RPMI7951 (cell line): ENCODE measurements at regions not wholly inside any gene's neighbourhood (a gene's known extent, or its start where the extent isn't known, plus 50 kb on each side); places are given as distances from the start of the nearest gene placed in this dataset.
"Not testable (repeated sequence)": the region's sequence is repeated elsewhere in the genome, so short reads cannot be mapped to it uniquely, and the experiment has no call there.

Experiments
- DNase-seq: peaks from one replicate; pipeline ENCODE4 v3.0.0-alpha.2; 2012; ENCODE audit warnings: low read depth

- no peak for DNase-seq
Measured at GRCh38 chr11:71182791-71183677, 69.3 kb downstream of the SHANK2 start.

GRCh38 chr11:71181566-71181965, 70.8 kb downstream of the SHANK2 start:
- no peak for DNase-seq

- DNase-seq = no peak
Measured at GRCh38 chr11:71180694-71181470, 71.5 kb downstream of the SHANK2 start.

- no peak for DNase-seq
Measured at GRCh38 chr11:71179877-71180605, 72.3 kb downstream of the SHANK2 start.

- no peak for DNase-seq
Measured at GRCh38 chr11:71178076-71178475, 74.3 kb downstream of the SHANK2 start.

- DNase-seq = no peak
Measured at GRCh38 chr11:71176812-71177211, 75.6 kb downstream of the SHANK2 start.

- no peak for DNase-seq
Measured at GRCh38 chr11:71173709-71174108, 78.7 kb downstream of the SHANK2 start.

GRCh38 chr11:71172680-71173079, 79.7 kb downstream of the SHANK2 start:
- DNase-seq = no peak

- DNase-seq = no peak
Measured at GRCh38 chr11:71171576-71171975, 80.8 kb downstream of the SHANK2 start.

- no peak for DNase-seq
Measured at GRCh38 chr11:71170624-71171423, 81.6 kb downstream of the SHANK2 start.

- no peak for DNase-seq
Measured at GRCh38 chr11:71169313-71169712, 83.1 kb downstream of the SHANK2 start.

GRCh38 chr11:71167814-71168213, 84.6 kb downstream of the SHANK2 start:
- not testable (repeated sequence) for DNase-seq

GRCh38 chr11:71165771-71166170, 86.6 kb downstream of the SHANK2 start:
- DNase-seq = no peak

- no peak for DNase-seq
Measured at GRCh38 chr11:71164621-71165020, 87.8 kb downstream of the SHANK2 start.

- no peak for DNase-seq
Measured at GRCh38 chr11:71164186-71164585, 88.2 kb downstream of the SHANK2 start.

GRCh38 chr11:71163371-71163770, 89.0 kb downstream of the SHANK2 start:
- DNase-seq = no peak

- no peak for DNase-seq
Measured at GRCh38 chr11:71158936-71159335, 93.4 kb downstream of the SHANK2 start.

GRCh38 chr11:71157676-71158075, 94.7 kb downstream of the SHANK2 start:
- DNase-seq = not testable (repeated sequence)

GRCh38 chr11:71156301-71156700, 96.1 kb downstream of the SHANK2 start:
- no peak for DNase-seq

GRCh38 chr11:71155846-71156245, 96.5 kb downstream of the SHANK2 start:
- DNase-seq = no peak

- no peak for DNase-seq
Measured at GRCh38 chr11:71154261-71154805, 98.0 kb downstream of the SHANK2 start.
